ENCODE measurements at regions not wholly inside any gene's neighbourhood (a gene's known extent, or its start where the extent isn't known, plus 50 kb on each side); places are given as distances from the start of the nearest gene placed in this dataset.

DNA sequence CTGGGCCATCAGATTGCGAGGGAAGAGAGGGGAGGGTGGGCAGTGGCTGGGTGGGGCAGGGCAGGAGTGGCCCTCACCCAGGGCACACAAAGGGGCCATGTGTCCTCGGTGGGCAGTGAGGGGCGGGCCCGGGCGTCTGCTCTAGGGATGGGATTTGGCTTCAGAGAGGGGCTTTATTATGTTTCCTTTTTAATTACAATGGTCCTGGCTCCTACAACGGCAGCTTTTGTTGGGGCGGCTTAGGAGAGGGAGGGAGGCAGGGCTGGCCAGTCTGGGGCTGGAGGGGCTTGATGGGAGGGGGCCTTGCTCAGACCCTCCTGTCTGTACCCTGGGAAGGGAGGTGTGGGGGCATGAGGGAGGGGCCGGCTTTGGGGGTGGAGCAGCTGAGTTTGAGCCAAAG lies 102.8 kb upstream of the WNT4 start:
- DNase-seq (ENCODE audit: low read depth, low spot score): no peak

DNA sequence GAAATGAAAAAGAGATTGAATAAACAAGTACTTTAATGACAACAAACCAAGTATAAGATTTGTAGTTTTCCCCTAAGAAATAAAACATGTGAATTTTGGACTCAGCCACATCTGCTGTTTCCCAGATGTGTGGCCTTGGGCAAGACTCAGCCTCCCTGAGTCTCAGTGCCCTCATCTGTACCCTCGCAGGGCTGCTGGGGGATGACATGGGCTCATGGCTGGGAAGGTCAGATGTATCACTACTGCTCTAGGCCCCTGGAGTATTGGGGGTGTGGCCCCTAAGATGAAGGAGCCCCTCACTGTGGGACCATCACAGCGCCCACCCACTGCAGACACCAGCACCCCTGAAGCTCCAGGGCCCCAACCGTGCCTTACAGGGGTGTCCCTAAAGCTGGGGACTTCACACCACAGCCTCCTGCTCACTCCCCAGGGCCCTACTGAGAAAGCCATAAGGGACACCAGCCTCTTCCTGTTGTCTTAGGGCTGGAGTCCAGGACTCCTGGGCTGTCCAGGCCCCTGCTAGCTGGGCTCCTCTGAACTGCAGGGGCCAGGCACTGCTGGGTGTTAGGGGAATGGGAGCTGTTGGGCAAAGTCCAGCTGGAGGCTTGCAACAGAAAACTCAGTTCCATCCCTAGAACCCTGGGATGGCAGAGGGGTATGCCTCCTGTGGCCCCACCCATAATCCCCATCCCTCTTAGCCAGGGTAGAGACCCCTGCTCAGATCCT lies 104.0 kb upstream of the WNT4 start:
- DNase-seq (ENCODE audit: low read depth, low spot score): no peak

DNA sequence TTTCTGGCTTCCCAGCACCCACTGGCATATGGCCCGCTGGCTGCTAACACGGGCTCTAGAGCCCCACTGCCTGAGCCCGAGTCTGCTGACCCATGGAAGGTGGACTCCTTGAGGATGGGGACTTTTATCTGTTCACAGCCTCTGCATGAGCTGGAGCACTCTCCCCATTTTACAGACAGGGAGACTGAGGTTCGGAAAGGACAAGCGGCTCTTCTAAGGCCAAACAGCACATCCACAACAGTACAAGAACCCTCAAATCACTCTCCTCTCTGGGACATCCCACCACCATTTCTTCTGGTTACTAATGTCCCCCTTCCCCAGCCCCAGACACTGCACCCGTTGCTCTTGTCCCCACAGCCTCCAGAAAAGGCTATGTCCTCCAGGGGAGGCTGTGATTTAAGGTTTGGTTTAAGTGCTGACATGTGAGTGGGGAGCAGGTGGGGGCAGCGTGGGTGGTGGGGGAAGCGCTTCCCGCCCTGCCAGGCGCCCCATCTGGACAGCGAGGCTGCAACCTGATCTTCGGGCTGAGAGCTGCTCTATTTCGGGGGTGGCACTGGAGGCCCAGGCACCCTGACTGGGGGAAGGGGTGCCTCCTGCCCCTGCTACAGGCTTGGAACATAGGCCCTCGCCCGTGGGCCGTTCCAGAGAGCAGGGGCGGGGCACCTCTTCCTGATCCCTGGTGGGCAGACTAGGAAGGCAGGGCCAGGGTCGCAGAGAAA lies 104.8 kb upstream of the WNT4 start:
- DNase-seq (ENCODE audit: low read depth, low spot score): no peak

DNA sequence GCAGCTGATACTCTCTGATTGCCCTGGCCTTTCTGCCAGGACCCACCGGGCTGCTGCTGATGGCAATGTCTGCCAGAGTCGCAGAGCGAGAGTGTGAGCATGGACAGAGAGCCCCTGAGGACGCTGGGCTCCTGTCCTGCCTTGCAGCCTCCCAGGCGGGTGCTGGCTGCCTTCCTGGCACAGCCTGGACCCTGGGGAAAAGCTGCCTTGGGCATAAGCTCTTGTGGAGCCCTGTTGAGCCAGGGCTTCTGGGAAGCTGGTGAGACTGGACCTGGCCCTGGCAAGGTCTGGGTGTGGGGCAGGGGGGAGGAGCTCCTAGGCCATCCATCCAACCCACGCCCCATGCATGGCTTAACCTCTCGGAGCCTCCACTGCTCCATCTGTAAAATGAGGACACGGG lies 105.8 kb upstream of the WNT4 start:
- DNase-seq (ENCODE audit: low read depth, low spot score): no peak

DNA sequence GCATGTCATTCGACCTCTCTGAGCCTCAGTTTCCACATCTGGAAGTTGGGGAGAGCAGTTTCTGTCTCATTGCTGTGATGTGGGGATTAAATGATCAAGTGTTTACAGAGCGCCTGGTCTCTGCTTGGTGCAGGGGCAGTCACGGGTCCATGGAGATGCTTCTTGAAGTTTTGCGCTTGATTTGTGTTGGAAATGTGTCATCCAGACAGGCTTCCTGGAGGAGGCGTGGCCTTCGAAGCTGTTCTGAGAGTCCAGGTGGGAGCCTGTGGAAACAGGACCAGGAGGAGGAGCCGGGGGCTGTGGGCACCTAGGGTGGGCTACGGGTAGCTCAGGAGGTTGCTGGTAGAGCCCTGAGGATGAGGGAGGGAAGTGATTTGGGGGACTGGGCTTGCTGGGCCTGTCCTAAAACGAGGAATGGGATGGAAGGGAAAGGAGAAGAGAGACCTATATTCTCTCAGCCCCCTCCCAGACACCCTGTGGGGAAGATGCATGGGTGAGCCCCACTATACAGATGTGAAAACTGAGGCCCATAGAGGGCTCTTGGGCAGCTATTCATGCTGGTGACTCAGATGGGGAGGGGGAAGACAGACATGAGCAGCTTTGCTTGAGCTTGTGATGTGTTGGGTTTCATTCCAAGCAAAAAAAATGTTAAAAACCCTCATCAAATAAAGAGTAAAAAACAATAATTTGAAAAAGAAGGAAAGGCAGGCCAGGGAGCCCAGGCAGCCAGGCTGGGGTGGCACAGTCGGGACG lies 107.2 kb upstream of the WNT4 start:
- no peak for DNase-seq (ENCODE audit: low read depth, low spot score)

DNA sequence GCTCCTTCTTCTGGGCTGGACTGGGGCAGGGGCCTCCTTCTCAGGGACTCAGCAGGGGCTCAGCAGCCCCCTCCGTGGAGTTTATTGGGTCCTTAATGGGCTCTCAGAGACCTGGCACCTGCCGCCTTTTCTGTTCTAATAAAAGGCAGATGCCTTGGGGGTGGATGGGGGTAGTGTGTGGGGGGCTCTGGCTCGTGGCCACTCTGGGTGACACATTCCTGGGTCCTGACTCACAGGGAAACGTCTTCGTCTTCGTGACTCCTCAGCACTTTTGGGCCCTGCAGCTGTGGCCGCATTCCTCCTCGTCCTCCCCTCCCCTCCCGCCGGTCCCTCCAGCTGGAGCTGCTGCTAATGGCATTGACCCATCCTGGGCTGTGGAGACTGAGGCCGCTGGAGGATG lies 107.8 kb upstream of the WNT4 start:
- peak; percentile 40 for DNase-seq (ENCODE audit: low read depth, low spot score)

DNA sequence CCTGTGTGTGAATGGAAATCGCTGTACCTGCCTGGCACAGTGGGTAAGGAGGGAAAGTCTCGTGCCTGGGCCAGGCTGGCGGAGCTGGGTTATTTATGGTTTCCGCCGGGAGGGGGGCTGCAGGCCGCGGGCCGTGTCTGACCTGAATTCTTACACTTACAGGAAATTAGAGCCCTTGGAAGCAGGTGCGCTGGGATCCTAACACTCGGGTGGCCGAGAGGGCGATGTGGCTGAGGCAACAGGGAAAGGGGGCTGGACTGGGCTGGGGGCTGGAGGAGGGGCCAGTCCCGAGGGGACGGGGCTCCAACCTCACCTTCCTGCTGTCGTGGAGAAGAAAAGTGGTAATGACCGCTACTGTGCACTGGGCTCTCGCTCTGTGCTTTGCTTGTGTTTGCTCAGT lies 109.4 kb upstream of the WNT4 start:
- no peak for DNase-seq (ENCODE audit: low read depth, low spot score)

DNA sequence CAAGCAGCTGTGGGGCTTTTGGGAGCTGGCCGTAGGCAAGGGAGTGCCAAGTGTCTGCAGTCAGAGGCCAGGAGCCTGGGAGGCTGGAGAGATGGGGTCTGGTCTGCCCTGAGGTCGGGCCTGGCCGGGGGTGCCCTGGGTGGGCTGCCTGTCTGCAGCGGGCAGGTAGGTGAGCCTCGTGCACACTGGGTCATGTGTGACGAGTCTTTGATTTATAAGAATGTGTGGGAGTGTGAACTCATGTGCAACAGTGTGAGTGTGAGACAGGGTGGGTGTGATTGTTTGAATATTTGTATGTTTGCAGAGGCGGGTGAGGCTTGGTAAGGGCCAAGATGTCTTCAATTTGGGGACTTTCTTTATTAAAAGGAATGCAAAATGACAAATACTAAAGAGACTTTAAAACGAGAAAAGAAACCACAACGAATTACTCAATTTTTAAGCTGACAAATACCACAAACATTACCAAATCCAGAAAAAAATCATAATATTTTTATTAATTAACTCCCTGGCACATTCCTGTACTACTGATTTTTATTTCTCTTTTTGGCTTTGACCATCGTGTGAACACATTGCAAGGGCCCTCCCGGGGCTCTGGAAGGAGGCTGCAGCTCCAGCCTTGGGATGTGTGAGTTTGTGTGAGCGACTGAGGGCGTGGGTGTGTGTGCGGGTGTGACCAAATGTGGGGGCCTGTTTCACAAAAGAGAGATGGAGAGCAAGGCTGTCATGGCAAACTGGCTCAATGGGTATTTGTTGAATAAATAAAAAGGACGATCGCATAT lies 110.3 kb upstream of the WNT4 start:
- DNase-seq (ENCODE audit: low read depth, low spot score): no peak

DNA sequence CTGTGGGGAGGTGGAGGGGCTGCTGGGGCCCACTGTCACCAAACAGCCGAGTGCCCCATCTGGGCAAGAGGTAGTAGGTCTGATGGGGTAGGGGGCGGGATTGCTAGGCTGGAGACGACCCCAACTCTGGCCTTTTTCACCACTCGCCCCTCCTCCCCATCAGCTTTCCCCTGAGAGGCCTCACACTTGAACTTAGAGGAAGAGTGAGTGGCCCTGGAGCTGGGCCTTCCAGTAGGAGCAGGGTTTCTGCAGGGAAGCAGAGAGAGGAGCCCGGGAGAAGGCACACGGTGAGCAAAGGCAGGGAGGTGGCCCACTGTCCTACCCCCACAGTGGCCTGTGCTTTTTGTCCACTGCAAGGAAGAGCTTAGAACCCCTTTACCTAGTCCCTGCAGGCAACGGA lies 111.9 kb upstream of the WNT4 start:
- no peak for DNase-seq (ENCODE audit: low read depth, low spot score)

DNA sequence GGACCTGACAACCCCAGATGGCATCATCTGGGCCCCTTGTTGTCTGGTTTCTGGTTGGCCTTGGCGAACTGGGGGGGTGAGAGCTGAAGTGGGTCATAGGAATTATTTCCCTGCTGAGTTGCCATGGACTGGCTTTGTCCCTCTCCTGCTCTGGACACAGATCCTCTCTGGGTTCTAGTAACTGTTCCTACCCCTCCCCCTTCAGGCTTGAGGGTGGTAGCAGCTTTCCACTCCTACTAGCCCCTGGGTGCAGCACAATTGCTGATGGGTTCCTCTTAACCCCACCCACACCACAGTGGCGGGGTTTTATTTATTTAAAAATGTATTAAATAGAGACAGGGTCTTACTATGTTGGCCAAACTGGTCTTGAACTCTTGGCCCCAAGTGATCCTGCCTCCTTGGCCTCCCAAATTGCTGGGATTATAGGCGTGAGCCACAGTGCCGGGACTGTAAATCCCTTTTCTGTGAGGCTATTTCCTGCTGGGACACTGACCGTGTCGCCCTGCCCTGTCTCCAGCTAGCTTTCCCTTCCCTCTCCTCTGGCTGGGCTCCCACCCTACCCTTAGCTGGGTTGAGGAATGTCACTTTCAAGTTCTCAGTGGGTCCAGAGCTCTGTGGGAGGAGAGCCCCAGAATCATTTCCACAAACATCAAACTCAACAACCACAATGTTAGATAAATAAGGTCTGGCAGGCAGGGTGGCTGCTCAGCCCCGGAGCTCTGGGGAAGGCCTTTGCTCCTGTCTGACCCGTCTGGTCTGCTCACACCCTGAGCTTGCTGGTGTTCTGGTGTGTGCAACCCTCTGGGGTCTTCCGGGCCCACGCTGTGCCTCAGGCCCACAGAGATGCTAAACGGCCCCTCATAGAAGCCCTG lies 112.7 kb upstream of the WNT4 start:
- peak; percentile 12 for DNase-seq (ENCODE audit: low read depth, low spot score)

DNA sequence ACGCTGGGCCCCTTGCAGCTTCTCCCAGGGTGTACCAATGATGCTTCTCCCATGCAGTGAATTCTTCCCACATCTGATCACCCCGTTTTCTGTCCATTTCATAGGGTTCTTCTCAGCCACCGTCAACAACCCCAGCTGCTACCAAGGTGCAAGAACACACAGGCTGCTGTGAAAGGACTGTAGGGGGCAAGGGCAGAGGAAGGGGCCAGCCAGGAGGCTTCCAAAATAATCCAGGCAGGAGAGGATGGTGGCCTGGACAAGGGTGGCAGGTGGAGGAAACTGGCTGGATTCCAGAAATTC lies 113.3 kb upstream of the WNT4 start:
- DNase-seq (ENCODE audit: low read depth, low spot score): no peak

DNA sequence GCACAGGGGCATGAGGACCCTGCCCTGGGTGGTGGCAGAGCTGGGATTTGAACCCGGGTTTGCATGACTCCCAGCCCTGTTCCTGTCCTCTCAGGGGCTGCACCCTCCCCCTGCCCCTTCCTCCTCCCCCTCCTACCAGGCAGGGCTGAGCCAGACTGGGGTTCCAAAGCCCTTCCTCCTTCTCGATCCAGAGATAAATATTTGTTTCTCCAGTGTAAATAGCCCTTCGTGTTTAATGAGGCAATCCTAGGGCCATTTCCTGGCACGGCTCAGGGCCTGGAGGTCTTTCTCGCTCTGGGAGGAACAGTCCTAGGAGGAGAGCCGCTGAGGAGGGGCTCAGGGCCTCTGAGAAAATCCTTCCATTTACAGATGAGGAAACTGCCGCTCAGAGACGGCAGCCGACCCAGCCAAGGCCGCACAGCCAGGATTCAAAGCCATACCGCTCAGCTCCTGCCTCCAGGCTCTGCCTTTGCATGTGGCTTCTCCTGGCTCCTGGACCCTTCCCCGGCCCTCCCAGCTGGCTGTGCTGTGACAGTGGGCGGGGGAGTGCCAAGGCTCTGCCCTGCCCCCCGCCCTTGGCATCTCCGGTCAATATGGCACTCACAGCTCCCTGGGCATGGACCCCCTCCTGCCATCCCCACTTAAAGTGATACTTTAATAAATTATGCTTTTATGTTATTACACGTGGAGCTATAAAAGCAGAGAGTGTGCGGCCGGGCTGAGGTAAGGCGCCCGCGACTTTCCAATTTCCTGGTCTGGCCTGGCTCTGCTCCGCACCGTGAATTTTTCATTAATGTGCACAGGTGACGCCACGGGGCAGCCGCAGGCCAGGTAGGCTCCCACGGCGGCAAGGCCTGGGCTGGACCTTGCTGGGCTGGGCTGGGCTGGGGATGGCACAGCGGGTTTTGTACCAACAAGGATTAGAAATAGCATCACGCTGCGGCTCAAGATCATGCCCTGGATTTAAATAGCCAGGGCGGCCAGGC lies 114.7 kb upstream of the WNT4 start:
- DNase-seq (ENCODE audit: low read depth, low spot score): no peak

DNA sequence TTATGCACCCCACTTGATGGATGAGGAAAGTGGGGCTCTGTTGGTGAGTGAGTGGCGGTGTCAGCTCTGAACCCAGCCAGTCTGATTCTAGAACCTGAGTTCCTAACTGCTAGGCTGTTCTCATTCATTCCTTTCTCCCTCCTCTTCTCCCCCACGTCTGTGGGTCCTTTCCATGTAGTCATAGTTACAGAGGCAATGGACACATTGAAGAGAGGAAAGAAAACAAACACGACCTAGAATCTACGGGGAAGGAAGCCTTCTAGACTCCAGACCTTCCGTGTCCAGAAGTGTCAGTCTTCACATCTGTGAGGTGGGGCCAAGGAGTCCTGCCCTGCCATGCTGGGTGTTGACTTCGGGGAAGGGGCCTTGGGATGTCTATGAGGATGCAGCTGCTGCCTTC lies 115.8 kb upstream of the WNT4 start:
- DNase-seq (ENCODE audit: low read depth, low spot score): no peak

DNA sequence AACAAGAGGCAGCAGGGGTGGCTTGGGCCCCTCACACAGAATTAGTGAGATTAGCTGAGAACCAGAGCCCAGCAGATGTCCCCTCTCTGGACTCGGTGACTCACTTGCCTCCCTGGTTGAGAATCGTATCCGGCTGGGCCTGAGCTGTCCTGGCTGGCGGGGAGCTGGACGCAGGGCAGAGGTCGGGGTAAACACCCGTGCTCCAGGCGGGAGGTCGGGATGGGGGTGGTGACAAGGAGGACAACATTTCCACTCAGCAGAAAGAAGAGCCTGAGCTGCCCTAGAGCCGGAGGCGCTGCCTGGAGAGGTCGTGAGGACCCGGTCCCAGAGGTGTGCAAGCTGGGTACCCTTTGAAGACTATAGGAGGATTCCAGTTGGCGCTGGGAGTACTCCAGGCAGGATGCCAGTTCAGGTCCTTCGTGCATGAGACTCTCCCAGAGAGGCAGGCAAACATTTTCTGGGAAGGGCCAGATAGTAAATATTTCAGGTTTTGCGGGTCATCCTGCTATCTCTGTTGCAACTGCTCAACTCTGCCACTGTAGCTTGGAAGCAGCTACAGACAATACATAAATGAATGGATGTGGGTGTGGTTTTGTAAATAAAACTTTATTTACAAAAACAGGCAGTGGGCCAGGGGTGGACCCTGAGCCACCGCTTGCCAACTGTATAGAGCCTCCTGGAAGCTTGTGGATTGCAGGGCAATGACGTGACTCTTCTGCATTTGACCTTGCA lies 116.8 kb upstream of the WNT4 start:
- DNase-seq (ENCODE audit: low read depth, low spot score): no peak

DNA sequence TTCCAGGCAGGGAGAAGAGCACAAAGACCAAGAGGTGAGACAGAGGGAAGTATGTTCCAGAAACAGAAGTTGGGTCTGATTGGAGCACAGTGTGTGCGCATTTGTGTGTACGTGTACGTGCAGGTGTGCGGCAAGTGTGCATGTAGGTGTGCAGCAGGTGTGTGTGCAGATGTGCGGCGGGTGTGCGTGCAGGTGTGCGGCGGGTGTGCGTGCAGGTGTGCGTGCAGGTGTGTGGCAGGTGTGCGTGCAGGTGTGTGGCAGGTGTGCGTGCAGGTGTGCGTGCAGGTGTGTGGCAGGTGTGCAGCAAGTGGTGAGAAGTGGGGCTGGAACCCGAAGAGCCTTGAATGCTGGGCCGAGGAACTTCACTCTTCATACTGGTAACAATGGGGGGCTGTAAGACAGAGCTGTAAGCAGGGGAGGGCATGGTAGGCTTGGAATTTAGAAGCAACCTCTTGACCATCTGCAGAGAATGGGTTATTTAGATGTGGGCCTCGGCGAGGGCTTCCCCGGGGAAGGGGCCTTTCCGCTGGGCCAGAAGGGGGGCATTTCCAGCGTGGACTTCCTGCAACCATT lies 118.0 kb upstream of the WNT4 start:
- DNase-seq (ENCODE audit: low read depth, low spot score): no peak

DNA sequence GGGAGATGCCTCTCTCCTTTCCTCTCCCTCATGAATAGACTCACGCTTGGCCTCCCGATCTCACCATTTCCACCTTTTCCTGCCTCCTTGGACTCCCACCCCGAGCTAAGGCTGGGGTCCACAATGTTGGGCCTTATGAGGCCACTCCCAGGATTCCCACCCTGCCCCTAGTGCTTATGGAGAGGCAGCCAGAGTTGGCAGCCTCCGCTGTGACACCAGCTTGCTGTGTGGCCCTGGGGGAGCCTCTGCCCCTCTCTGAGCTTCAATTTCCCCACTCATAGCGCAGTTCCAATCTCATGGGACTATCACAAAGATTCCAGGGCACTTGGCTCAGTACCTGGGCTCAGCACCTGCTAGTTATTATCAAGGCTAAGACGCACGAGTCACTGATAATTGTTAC lies 118.7 kb upstream of the WNT4 start:
- no peak for DNase-seq (ENCODE audit: low read depth, low spot score)

DNA sequence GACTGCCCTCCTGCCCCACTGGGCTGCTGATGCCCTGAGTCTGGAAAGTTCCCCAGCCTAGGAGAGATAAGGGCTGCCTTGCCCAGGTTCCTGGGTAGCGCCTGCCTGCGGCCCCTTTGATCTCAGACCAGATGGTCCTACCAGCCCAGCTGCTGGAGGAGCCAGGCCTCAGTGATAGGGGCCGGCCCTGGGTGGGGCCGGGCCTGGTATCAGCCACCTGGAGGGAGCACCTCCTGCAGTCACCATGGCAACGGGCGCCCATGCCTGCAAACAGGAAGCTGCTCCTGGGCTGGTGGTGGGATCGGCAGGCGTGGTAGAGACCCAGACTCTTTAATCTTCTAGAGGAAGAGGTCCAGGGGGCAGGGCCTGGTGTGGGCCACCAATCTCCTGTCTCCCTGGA lies 119.7 kb upstream of the WNT4 start:
- DNase-seq (ENCODE audit: low read depth, low spot score): no peak

DNA sequence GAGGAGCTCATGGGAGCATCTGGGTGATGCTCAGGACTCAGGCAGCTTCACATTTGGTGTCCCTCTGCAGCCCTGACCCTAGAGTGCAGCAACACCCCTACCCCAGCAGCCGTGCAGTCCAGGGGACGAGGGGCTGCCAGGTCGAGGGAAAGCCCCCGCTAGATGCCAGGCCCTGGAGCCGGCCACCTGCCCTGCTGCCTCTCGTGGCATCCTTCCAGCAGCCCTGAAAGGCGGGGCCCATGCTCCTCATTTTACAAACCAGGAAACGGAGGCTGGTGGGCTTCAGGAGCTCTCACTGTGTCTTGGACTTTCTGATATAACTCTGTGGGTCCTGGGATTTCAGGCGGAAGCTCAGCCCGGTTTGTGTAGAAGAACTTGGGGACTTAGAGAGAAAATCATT lies 120.5 kb upstream of the WNT4 start:
- no peak for DNase-seq (ENCODE audit: low read depth, low spot score)

Data from astrocyte of the hippocampus (primary cell).